Type B pancreatic cell (in vitro differentiated cells): ENCODE measurements at regions not wholly inside any gene's neighbourhood (a gene's known extent, or its start where the extent isn't known, plus 50 kb on each side); places are given as distances from the start of the nearest gene placed in this dataset.

ENCODE experiments used
- DNase-seq: peaks from one replicate; pipeline ENCODE4 v3.0.0; 2021; ENCODE audit warnings: mixed read lengths; ENCODE audit not compliant: unreplicated experiment; ENCODE audit errors: extremely low spot score
- H3K27ac Mint-ChIP-seq: 2 replicates; pipeline ENCODE4 v1.8.0; 2021; ENCODE audit warnings: mild to moderate bottlenecking, mixed read lengths
- H3K27me3 Mint-ChIP-seq: 2 replicates; pipeline ENCODE4 v1.8.0; 2021; ENCODE audit warnings: mixed read lengths
- H3K36me3 Mint-ChIP-seq: 2 replicates; pipeline ENCODE4 v1.8.0; 2021; ENCODE audit warnings: mixed read lengths
- H3K4me1 Mint-ChIP-seq: one replicate; pipeline ENCODE4 v1.8.0; 2021; ENCODE audit warnings: mixed read lengths; ENCODE audit not compliant: unreplicated experiment
- H3K4me3 Mint-ChIP-seq: 2 replicates; pipeline ENCODE4 v1.8.0; 2021; ENCODE audit warnings: mild to moderate bottlenecking, mixed read lengths
- H3K9me3 Mint-ChIP-seq: 2 replicates; pipeline ENCODE4 v1.8.0; 2021; ENCODE audit warnings: mixed read lengths
- CTCF ChIP-seq: fragments of 200-600 bp; sonication (generic); conservative IDR thresholded peaks from 2 replicates; pipeline ENCODE4 v1.5.0; 2021; ENCODE audit warnings: antibody characterized with exemption, mild to moderate bottlenecking

GRCh38 chr21:26753822-26754221 lies 91.4 kb downstream of the ADAMTS1 start:
- no peak overlapping the region for H3K4me3 Mint-ChIP-seq
- H3K9me3 Mint-ChIP-seq: no peaks in the 10 kb centered on the region
- TF ChIP-seq CTCF: no peak
- H3K27ac Mint-ChIP-seq: no peak overlapping the region
- H3K36me3 Mint-ChIP-seq: no peaks in the 10 kb centered on the region
- no peaks in the 10 kb centered on the region for H3K27me3 Mint-ChIP-seq
- H3K4me1 Mint-ChIP-seq: no peaks in the 10 kb centered on the region
- DNase-seq: no peak

GRCh38 chr21:26752849-26753248 lies 92.4 kb downstream of the ADAMTS1 start:
- no peaks in the 10 kb centered on the region for H3K27me3 Mint-ChIP-seq
- no peak for DNase-seq
- H3K4me3 Mint-ChIP-seq: no peak overlapping the region
- H3K4me1 Mint-ChIP-seq: no peaks in the 10 kb centered on the region
- H3K27ac Mint-ChIP-seq: no peak overlapping the region
- no peak for TF ChIP-seq CTCF
- no peaks in the 10 kb centered on the region for H3K36me3 Mint-ChIP-seq
- H3K9me3 Mint-ChIP-seq: no peaks in the 10 kb centered on the region

- Mint-ChIP-seq H3K27me3 (no peaks in the 10 kb centered on the region), H3K9me3 (no peaks in the 10 kb centered on the region), H3K4me1 (no peaks in the 10 kb centered on the region), H3K36me3 (no peaks in the 10 kb centered on the region), H3K27ac (no peak overlapping the region), H3K4me3 (no peak overlapping the region)
- no peak for DNase-seq
- no peak for TF ChIP-seq CTCF
Observed at GRCh38 chr21:26751305-26751704, 93.9 kb downstream of the ADAMTS1 start.

GRCh38 chr21:26748066-26748465 lies 97.1 kb downstream of the ADAMTS1 start:
- no peaks in the 10 kb centered on the region for H3K27me3 Mint-ChIP-seq
- DNase-seq: no peak
- TF ChIP-seq CTCF: no peak
- no peak overlapping the region for H3K4me3 Mint-ChIP-seq
- no peaks in the 10 kb centered on the region for H3K9me3 Mint-ChIP-seq
- H3K27ac Mint-ChIP-seq: no peak overlapping the region
- H3K4me1 Mint-ChIP-seq: no peaks in the 10 kb centered on the region
- H3K36me3 Mint-ChIP-seq: no peaks in the 10 kb centered on the region

GRCh38 chr21:26747216-26747615 lies 98.0 kb downstream of the ADAMTS1 start:
- DNase-seq: no peak
- Mint-ChIP-seq H3K27me3 (no peaks in the 10 kb centered on the region), H3K9me3 (no peaks in the 10 kb centered on the region), H3K4me3 (no peak overlapping the region), H3K4me1 (no peaks in the 10 kb centered on the region), H3K27ac (no peak overlapping the region), H3K36me3 (no peaks in the 10 kb centered on the region)
- no peak for TF ChIP-seq CTCF

- TF ChIP-seq CTCF: no peak
- no peak for DNase-seq
- Mint-ChIP-seq H3K9me3 (no peaks in the 10 kb centered on the region), H3K36me3 (no peaks in the 10 kb centered on the region), H3K4me1 (peaks cover 3% of the 10 kb centered on the region), H3K4me3 (no peak overlapping the region), H3K27me3 (peaks cover 4% of the 10 kb centered on the region), H3K27ac (no peak overlapping the region)
Observed at GRCh38 chr21:26743524-26743923, 101.7 kb downstream of the ADAMTS1 start.
